H1 (cell line): ENCODE measurements at regions not wholly inside any gene's neighbourhood (a gene's known extent, or its start where the extent isn't known, plus 50 kb on each side); places are given as distances from the start of the nearest gene placed in this dataset.

ENCODE experiments used
- CTCF ChIA-PET: fragments of 300-600 bp; sonication (Branson Sonifier 250); formaldehyde crosslinking; loops from one replicate; lab custom pipeline; 2021; ENCODE audit not compliant: partially characterized antibody; lab: Charles Lee
- POLR2A ChIA-PET: fragments of 300-600 bp; sonication (Branson Sonifier 250); formaldehyde crosslinking; loops from one replicate; lab custom pipeline; 2021; ENCODE audit warnings: inconsistent platforms; ENCODE audit not compliant: partially characterized antibody; lab: Charles Lee
- DNase-seq, 2 experiments: peaks; one replicate each; pipeline versions ENCODE4 v3.0.0 to v3.0.0-alpha.2; 2010 to 2022; ENCODE audit warnings: low spot score in 2 of 2, low read depth in 1 of 2, mixed read lengths in 1 of 2
- FAIRE-seq: peaks from 2 replicates; lab custom pipeline; 2011; peaks lifted over from hg19 to GRCh38; lab: Jason Lieb, UNC
- H2AFZ ChIP-seq: 2 replicates; pipeline ENCODE4 v1.8.1; 2012; ENCODE audit warnings: low read length, inconsistent platforms
- H2AK5ac ChIP-seq: 2 replicates; pipeline ENCODE4 v1.6.1; 2013; ENCODE audit warnings: low read depth, low read length
- H2BK120ac ChIP-seq: replicated peaks from 2 replicates; pipeline ENCODE3; 2013; ENCODE audit warnings: low read depth, low read length, inconsistent platforms
- H2BK12ac ChIP-seq: 2 replicates; pipeline ENCODE4 v1.6.1; 2013; ENCODE audit warnings: low read depth, low read length
- H2BK15ac ChIP-seq: 2 replicates; pipeline ENCODE4 v1.6.1; 2013; ENCODE audit warnings: low read length
- H2BK20ac ChIP-seq: 2 replicates; pipeline ENCODE4 v1.6.1; 2013; ENCODE audit warnings: low read length
- H2BK5ac ChIP-seq: 2 replicates; pipeline ENCODE4 v1.6.1; 2013; ENCODE audit warnings: low read depth, low read length
- H3K14ac ChIP-seq: 2 replicates; pipeline ENCODE4 v1.6.1; 2013; ENCODE audit warnings: inconsistent platforms; ENCODE audit not compliant: insufficient read length
- H3K18ac ChIP-seq: 2 replicates; pipeline ENCODE4 v1.6.1; 2013; ENCODE audit warnings: low read length; ENCODE audit errors: extremely low read depth
- H3K23ac ChIP-seq: 2 replicates; pipeline ENCODE4 v1.6.1; 2013; ENCODE audit warnings: inconsistent platforms; ENCODE audit not compliant: insufficient read length
- H3K23me2 ChIP-seq: 2 replicates; pipeline ENCODE4 v1.6.1; 2013; ENCODE audit warnings: low read depth, low read length
- H3K27ac ChIP-seq: 2 replicates; pipeline ENCODE4 v1.6.1; 2011; ENCODE audit warnings: low read depth, low read length, inconsistent platforms
- H3K27me3 ChIP-seq, 4 experiments: replicated peaks in 1 of 4; 1 replicate in 1 of 4; 2 replicates in 3 of 4; pipeline versions ENCODE4 v1.6.1 to v1.8.1; 2011 to 2013; ENCODE audit warnings: low read length in 3 of 4, mild to moderate bottlenecking in 3 of 4, inconsistent platforms in 2 of 4, mixed read lengths in 2 of 4, moderate library complexity in 1 of 4; ENCODE audit not compliant: control insufficient read depth in 3 of 4, insufficient read depth in 3 of 4; ENCODE audit errors: extremely low read depth in 1 of 4
- H3K36me3 ChIP-seq, 4 experiments: 2 replicates each; pipeline versions ENCODE4 v1.6.1 to v1.8.1; 2011 to 2013; ENCODE audit warnings: mild to moderate bottlenecking in 4 of 4, low read length in 3 of 4, moderate library complexity in 2 of 4, control low read depth in 1 of 4, inconsistent platforms in 1 of 4; ENCODE audit not compliant: insufficient read depth in 4 of 4, control insufficient read depth in 2 of 4
- H3K4ac ChIP-seq: replicated peaks from 2 replicates; pipeline ENCODE3; 2013; ENCODE audit warnings: low read length, low read depth, mixed read lengths, inconsistent platforms; ENCODE audit not compliant: insufficient read length
- H3K4me1 ChIP-seq, 4 experiments: replicated peaks in 1 of 4; 1 replicate in 1 of 4; 2 replicates in 3 of 4; pipeline versions ENCODE4 v1.6.1 to v1.8.1; 2011 to 2013; ENCODE audit warnings: low read length in 3 of 4, inconsistent platforms in 2 of 4, mixed read lengths in 1 of 4; ENCODE audit not compliant: insufficient read depth in 4 of 4, control insufficient read depth in 3 of 4
- H3K4me2 ChIP-seq, 2 experiments: 2 replicates each; pipeline versions ENCODE4 v1.6.1 to v1.8.1; 2011 to 2013; ENCODE audit warnings: low read depth in 2 of 2, low read length in 2 of 2, control low read depth in 1 of 2, inconsistent platforms in 1 of 2, mild to moderate bottlenecking in 1 of 2; ENCODE audit not compliant: insufficient read depth in 1 of 2
- H3K4me3 ChIP-seq, 4 experiments: fragments of 200-600, 300-600 bp in 1 of 4; sonication (generic), shearing (Covaris generic), sonication (Bioruptor Twin) in 1 of 4; 2 replicates each; pipeline versions ENCODE4 v1.5.1 to v1.8.1; 2011 to 2016; ENCODE audit warnings: low read length in 4 of 4, low read depth in 3 of 4, control low read depth in 2 of 4, inconsistent platforms in 2 of 4, mild to moderate bottlenecking in 2 of 4, mixed read lengths in 1 of 4, moderate library complexity in 1 of 4; ENCODE audit not compliant: insufficient read depth in 2 of 4; ENCODE audit errors: extremely low read depth in 1 of 4
- H3K56ac ChIP-seq: replicated peaks from 2 replicates; pipeline ENCODE3; 2013; ENCODE audit warnings: low read depth, mild to moderate bottlenecking, mixed read lengths, low read length, inconsistent platforms; ENCODE audit not compliant: insufficient read length
- H3K79me1 ChIP-seq: 2 replicates; pipeline ENCODE4 v1.6.1; 2013; ENCODE audit warnings: low read depth, low read length, control low read depth
- H3K79me2 ChIP-seq, 2 experiments: 2 replicates each; pipeline versions ENCODE4 v1.6.1 to v1.8.1; 2012 to 2013; ENCODE audit warnings: low read length in 2 of 2, mild to moderate bottlenecking in 2 of 2, inconsistent platforms in 1 of 2; ENCODE audit not compliant: insufficient read depth in 2 of 2, control insufficient read depth in 1 of 2
- H3K9ac ChIP-seq, 4 experiments: replicated peaks in 1 of 4; 1 replicate in 1 of 4; 2 replicates in 3 of 4; pipeline versions ENCODE4 v1.6.1 to v1.8.1; 2011 to 2013; ENCODE audit warnings: low read depth in 3 of 4, low read length in 3 of 4, control low read depth in 2 of 4, mild to moderate bottlenecking in 2 of 4, moderate library complexity in 2 of 4, inconsistent platforms in 1 of 4; ENCODE audit errors: extremely low read depth in 1 of 4
- H3K9me3 ChIP-seq, 2 experiments: 2 replicates each; pipeline versions ENCODE4 v1.6.1 to v1.8.1; 2012 to 2013; ENCODE audit warnings: mild to moderate bottlenecking in 2 of 2, moderate library complexity in 2 of 2, control low read depth in 1 of 2, inconsistent platforms in 1 of 2, low read depth in 1 of 2, low read length in 1 of 2, mixed read lengths in 1 of 2; ENCODE audit not compliant: insufficient read depth in 2 of 2
- H4K20me1 ChIP-seq, 2 experiments: replicated peaks in 1 of 2; 2 replicates each; pipeline versions ENCODE3 to v1.8.1; 2011 to 2013; ENCODE audit warnings: inconsistent platforms in 2 of 2, low read length in 2 of 2, mild to moderate bottlenecking in 1 of 2; ENCODE audit not compliant: insufficient read depth in 2 of 2, control insufficient read depth in 1 of 2
- H4K5ac ChIP-seq: 2 replicates; pipeline ENCODE4 v1.6.1; 2013; ENCODE audit warnings: low read length, low read depth, mixed read lengths, inconsistent platforms; ENCODE audit not compliant: insufficient read length
- H4K8ac ChIP-seq: 2 replicates; pipeline ENCODE4 v1.8.0; 2013; ENCODE audit warnings: mild to moderate bottlenecking, moderate library complexity, low read length, inconsistent platforms; ENCODE audit not compliant: insufficient read depth; ENCODE audit errors: extremely low read depth
- H4K91ac ChIP-seq: replicated peaks from 2 replicates; pipeline ENCODE3; 2013; ENCODE audit warnings: low read length, mixed read lengths, inconsistent platforms; ENCODE audit not compliant: insufficient read length
- CHD2 ChIP-seq: IDR thresholded peaks from 2 replicates; pipeline ENCODE4 v1.6.1; 2012; ENCODE audit warnings: low read length, improper control_type of control experiment
- EP300 ChIP-seq, 2 experiments: IDR thresholded peaks; 1 replicate in 1 of 2; 2 replicates in 1 of 2; pipeline ENCODE4 v1.6.1; 2011 to 2012; ENCODE audit warnings: low read depth in 2 of 2, low read length in 2 of 2, mild to moderate bottlenecking in 2 of 2, borderline replicate concordance in 1 of 2, inconsistent platforms in 1 of 2, moderate library complexity in 1 of 2
- GTF2F1 ChIP-seq: IDR thresholded peaks from 2 replicates; pipeline ENCODE4 v1.6.1; 2012; ENCODE audit warnings: low read depth, low read length, improper control_type of control experiment, borderline replicate concordance
- KDM4A ChIP-seq: IDR thresholded peaks from one replicate; pipeline ENCODE4 v1.7.1; 2012; ENCODE audit warnings: low read depth, mild to moderate bottlenecking, moderate library complexity, low read length, inconsistent platforms; ENCODE audit not compliant: severe bottlenecking
- RNF2 ChIP-seq: fragments of 200-900, 300-1000 bp; sonication (generic); IDR thresholded peaks from 2 replicates; pipeline ENCODE4 v1.7.1; 2016; ENCODE audit warnings: borderline replicate concordance, low read depth, mild to moderate bottlenecking, antibody characterized with exemption, low read length; ENCODE audit not compliant: poor library complexity, severe bottlenecking; ENCODE audit errors: missing control alignments
- YY1 ChIP-seq: IDR thresholded peaks from 2 replicates; pipeline ENCODE4 v1.6.1; 2011; ENCODE audit warnings: low read depth, mild to moderate bottlenecking, low read length

- Histone ChIP-seq H3K9ac (no peak overlapping the region), H3K23me2 (no peaks in the 10 kb centered on the region), H3K4me3 (no peak overlapping the region), H3K27me3 (no peaks in the 10 kb centered on the region), H3K36me3 (no peaks in the 10 kb centered on the region), H2AK5ac (no peak overlapping the region), H3K79me1 (no peaks in the 10 kb centered on the region), H2BK120ac (no peak overlapping the region), H3K23ac (no peak overlapping the region), H2AFZ (no peak overlapping the region), H3K56ac (no peak overlapping the region), H3K4me2 (no peak overlapping the region), H2BK5ac (no peak overlapping the region), H3K18ac (no peak overlapping the region), H3K4ac (no peak overlapping the region), H2BK15ac (no peak overlapping the region), H2BK20ac (no peak overlapping the region), H4K5ac (no peak overlapping the region), H3K14ac (no peak overlapping the region), H3K4me1 (peaks cover 0 to 2% (median 0%) of the 10 kb centered on the region in 4 experiments; a peak in 1 of 7 replicates), H2BK12ac (no peak overlapping the region), H4K91ac (no peak overlapping the region), H3K9me3 (no peaks in the 10 kb centered on the region), H4K20me1 (no peaks in the 10 kb centered on the region), H4K8ac (no peak overlapping the region), H3K27ac (no peak overlapping the region), H3K79me2 (no peaks in the 10 kb centered on the region)
- POLR2A ChIA-PET, result no interaction called here
- TF ChIP-seq CHD2, result no peak
- no peak for TF ChIP-seq EP300 (IDR thresholded peaks at IDR 0.05; ENCODE audit: borderline replicate concordance in 1 of 2, low read depth in 2 of 2, low read length in 2 of 2)
- no peak for TF ChIP-seq KDM4A
- no peak for TF ChIP-seq GTF2F1
- no peak for TF ChIP-seq YY1
- no peak for TF ChIP-seq RNF2
- CTCF ChIA-PET, result no interaction called here
- DNase-seq (no peak), FAIRE-seq (no peak)
Measured at GRCh38 chr6:139676718-139677117, 302.3 kb upstream of the CITED2 start.
